Endothelial cell of umbilical vein (primary cell): ENCODE measurements at regions not wholly inside any gene's neighbourhood (a gene's known extent, or its start where the extent isn't known, plus 50 kb on each side); places are given as distances from the start of the nearest gene placed in this dataset.

ENCODE experiments used
- BruUV-seq: library from RNA; stranded (reverse); fragments of 400-500 nt; replicated peaks from 2 replicates; lab custom pipeline; 2021; lab: Mats Ljungman, UMichigan
- CTCF ChIA-PET: fragments of 300-600, 350-600 bp; sonication (Branson Sonifier 250); formaldehyde crosslinking; loops from one replicate; lab custom pipeline; 2021; ENCODE audit warnings: antibody characterized with exemption, inconsistent platforms; lab: Charles Lee
- POLR2A ChIA-PET: fragments of 300-600, 350-600 bp; sonication (Branson Sonifier 250); formaldehyde crosslinking; loops from one replicate; lab custom pipeline; 2021; ENCODE audit warnings: antibody characterized with exemption, inconsistent platforms; lab: Charles Lee
- DNase-seq: peaks from one replicate; pipeline ENCODE4 v3.0.0-alpha.2; 2011; ENCODE audit warnings: low read depth, low spot score
- FAIRE-seq: peaks from 2 replicates; lab custom pipeline; 2011; peaks lifted over from hg19 to GRCh38; lab: Jason Lieb, UNC
- H2AFZ ChIP-seq: 2 replicates; pipeline ENCODE4 v1.6.0; 2012; ENCODE audit warnings: low read depth, low read length, control low read depth, inconsistent platforms
- H3K27ac ChIP-seq: 2 replicates; pipeline ENCODE4 v1.5.1; 2011; ENCODE audit warnings: low read depth, mild to moderate bottlenecking, control low read depth, low read length, moderate library complexity; ENCODE audit not compliant: insufficient read depth
- H3K27me3 ChIP-seq, 2 experiments: 2 replicates each; pipeline versions ENCODE4 v1.6.0 to v1.6.1; 2011; ENCODE audit warnings: low read length in 2 of 2, mixed read lengths in 1 of 2; ENCODE audit not compliant: control insufficient read depth in 2 of 2, insufficient read depth in 2 of 2
- H3K36me3 ChIP-seq, 2 experiments: 2 replicates in 1 of 2; 3 replicates in 1 of 2; pipeline ENCODE4 v1.5.1; 2011; ENCODE audit warnings: low read length in 2 of 2, mild to moderate bottlenecking in 1 of 2, moderate library complexity in 1 of 2; ENCODE audit not compliant: control insufficient read depth in 2 of 2, insufficient read depth in 2 of 2; ENCODE audit errors: extremely low read depth in 1 of 2
- H3K4me1 ChIP-seq: 3 replicates; pipeline ENCODE4 v1.5.1; 2011; ENCODE audit warnings: mild to moderate bottlenecking, low read length; ENCODE audit not compliant: control insufficient read depth, insufficient read depth; ENCODE audit errors: extremely low read depth
- H3K4me2 ChIP-seq: 2 replicates; pipeline ENCODE4 v1.6.1; 2011; ENCODE audit warnings: low read length, control low read depth, mixed read lengths; ENCODE audit not compliant: insufficient read depth
- H3K4me3 ChIP-seq, 3 experiments: fragments of 200-600 bp in 1 of 3; sonication (generic), shearing (Covaris generic) in 1 of 3; replicated peaks in 1 of 3; 2 replicates each; pipeline ENCODE4 v1.5.1; 2011 to 2016; ENCODE audit warnings: control low read depth in 3 of 3, low read length in 3 of 3, mild to moderate bottlenecking in 2 of 3, inconsistent platforms in 1 of 3, low read depth in 1 of 3, moderate library complexity in 1 of 3; ENCODE audit not compliant: insufficient read depth in 1 of 3
- H3K79me2 ChIP-seq: 2 replicates; pipeline ENCODE4 v1.6.0; 2012; ENCODE audit warnings: low read length, inconsistent platforms; ENCODE audit not compliant: control insufficient read depth, insufficient read depth
- H3K9ac ChIP-seq: replicated peaks from 2 replicates; pipeline ENCODE3; 2011; ENCODE audit warnings: low read length, control low read depth; ENCODE audit not compliant: insufficient read depth; ENCODE audit errors: extremely low read depth
- H3K9me1 ChIP-seq: replicated peaks from 3 replicates; pipeline ENCODE4 v1.6.0; 2011; ENCODE audit warnings: mild to moderate bottlenecking, low read length; ENCODE audit not compliant: control insufficient read depth, insufficient read depth; ENCODE audit errors: extremely low read depth
- H3K9me3 ChIP-seq: replicated peaks from 2 replicates; pipeline ENCODE4 v1.5.1; 2012; ENCODE audit warnings: low read length, inconsistent platforms; ENCODE audit not compliant: control insufficient read depth, insufficient read depth
- H4K20me1 ChIP-seq: replicated peaks from 2 replicates; pipeline ENCODE3; 2011; ENCODE audit warnings: mild to moderate bottlenecking, low read length; ENCODE audit not compliant: control insufficient read depth, insufficient read depth; ENCODE audit errors: extremely low read depth
- EZH2 ChIP-seq: IDR thresholded peaks from 2 replicates; pipeline ENCODE4 v1.6.1; 2012; ENCODE audit warnings: borderline replicate concordance, low read depth, mild to moderate bottlenecking, moderate library complexity, low read length, inconsistent platforms; ENCODE audit not compliant: severe bottlenecking
- FOS ChIP-seq: IDR thresholded peaks from 2 replicates; pipeline ENCODE4 v1.6.1; 2011; ENCODE audit warnings: mild to moderate bottlenecking, low read length, moderate library complexity, borderline replicate concordance; ENCODE audit not compliant: insufficient read depth
- JUN ChIP-seq: IDR thresholded peaks from 2 replicates; pipeline ENCODE4 v1.6.1; 2011; ENCODE audit warnings: borderline replicate concordance, low read depth; ENCODE audit not compliant: insufficient read length, insufficient read depth
- MYC ChIP-seq: IDR thresholded peaks from one replicate; pipeline ENCODE4 v1.6.1; 2011; ENCODE audit warnings: mild to moderate bottlenecking, low read depth, low read length
- POLR2AphosphoS5 ChIP-seq: IDR thresholded peaks from 2 replicates; pipeline ENCODE4 v1.6.1; 2012; ENCODE audit warnings: low read depth, mild to moderate bottlenecking, control low read depth, low read length, moderate library complexity; ENCODE audit not compliant: insufficient read depth
- dilution Hi-C: fragments of 300-500 bp; cut with MboI; formaldehyde crosslinking; loops from one replicate; pipeline ENCODE4 v1.15.0; 2019; ENCODE audit warnings: low sequenced_read_pairs; ENCODE audit not compliant: extremely low pct_ligation_motif_present
- intact Hi-C: fragments of 100-400 bp; cut with micrococcal nuclease; formaldehyde crosslinking; loops from one replicate; pipeline ENCODE4 v1.10.0; 2022
- TF ChIP-seq, protein P1 (sequence below): IDR thresholded peaks from 2 replicates; pipeline ENCODE4 v1.6.1; 2011; ENCODE audit not compliant: insufficient read depth, insufficient read length
- TF ChIP-seq, protein P2 (sequence below), 2 donors: IDR thresholded peaks; 1 replicate in 1 of 2; 2 replicates in 1 of 2; pipeline ENCODE4 v1.5.1; 2011; ENCODE audit warnings: low read length in 2 of 2, mild to moderate bottlenecking in 2 of 2, moderate library complexity in 2 of 2, control low read depth in 1 of 2, inconsistent platforms in 1 of 2, low read depth in 1 of 2; ENCODE audit not compliant: insufficient read depth in 1 of 2; ENCODE audit errors: extremely low read depth in 1 of 2

DNA sequence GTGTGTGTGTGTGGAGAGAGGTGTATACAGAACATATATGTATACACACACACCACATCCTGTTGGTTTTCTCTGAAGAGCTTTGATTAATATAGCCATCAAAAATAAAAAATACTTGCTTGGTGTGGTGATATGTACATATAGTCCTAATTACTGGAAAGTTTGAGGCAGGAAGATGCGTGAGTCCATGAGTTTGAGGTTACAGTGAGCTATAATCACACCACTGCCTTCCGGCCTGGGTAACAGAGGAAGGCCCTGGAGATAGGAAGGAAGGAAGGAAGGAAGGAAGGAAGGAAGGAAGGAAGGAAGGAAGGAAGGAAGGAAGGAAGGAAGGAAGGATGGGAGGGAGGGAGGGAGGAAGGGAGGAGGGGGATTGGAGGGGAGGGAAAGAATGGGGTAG is 360.4 kb upstream of the CPEB2 start:
- CTCF ChIA-PET = no interaction called here
- H3K4me3 ChIP-seq = no peak overlapping the region
- no peaks in the 10 kb centered on the region for H3K36me3 ChIP-seq
- H3K27me3 ChIP-seq = no peaks in the 10 kb centered on the region
- TF ChIP-seq, protein P1, sequence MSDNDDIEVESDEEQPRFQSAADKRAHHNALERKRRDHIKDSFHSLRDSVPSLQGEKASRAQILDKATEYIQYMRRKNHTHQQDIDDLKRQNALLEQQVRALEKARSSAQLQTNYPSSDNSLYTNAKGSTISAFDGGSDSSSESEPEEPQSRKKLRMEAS = no peak
- dilution Hi-C loops (no loop called here), intact Hi-C loops (no loop called here)
- H3K9me3 ChIP-seq = peaks cover 4% of the 10 kb centered on the region
- no peak for DNase-seq
- H3K27ac ChIP-seq = no peak overlapping the region
- POLR2A ChIA-PET = no interaction called here
- no TSS peak for BruUV-seq
- no peak for FAIRE-seq
- no peak overlapping the region for H2AFZ ChIP-seq
- H3K9me1 ChIP-seq = no peaks in the 10 kb centered on the region
- H3K4me1 ChIP-seq = no peaks in the 10 kb centered on the region
- H3K4me2 ChIP-seq = no peak overlapping the region
- H3K9ac ChIP-seq = no peak overlapping the region
- H4K20me1 ChIP-seq = no peaks in the 10 kb centered on the region
- H3K79me2 ChIP-seq = no peaks in the 10 kb centered on the region

DNA sequence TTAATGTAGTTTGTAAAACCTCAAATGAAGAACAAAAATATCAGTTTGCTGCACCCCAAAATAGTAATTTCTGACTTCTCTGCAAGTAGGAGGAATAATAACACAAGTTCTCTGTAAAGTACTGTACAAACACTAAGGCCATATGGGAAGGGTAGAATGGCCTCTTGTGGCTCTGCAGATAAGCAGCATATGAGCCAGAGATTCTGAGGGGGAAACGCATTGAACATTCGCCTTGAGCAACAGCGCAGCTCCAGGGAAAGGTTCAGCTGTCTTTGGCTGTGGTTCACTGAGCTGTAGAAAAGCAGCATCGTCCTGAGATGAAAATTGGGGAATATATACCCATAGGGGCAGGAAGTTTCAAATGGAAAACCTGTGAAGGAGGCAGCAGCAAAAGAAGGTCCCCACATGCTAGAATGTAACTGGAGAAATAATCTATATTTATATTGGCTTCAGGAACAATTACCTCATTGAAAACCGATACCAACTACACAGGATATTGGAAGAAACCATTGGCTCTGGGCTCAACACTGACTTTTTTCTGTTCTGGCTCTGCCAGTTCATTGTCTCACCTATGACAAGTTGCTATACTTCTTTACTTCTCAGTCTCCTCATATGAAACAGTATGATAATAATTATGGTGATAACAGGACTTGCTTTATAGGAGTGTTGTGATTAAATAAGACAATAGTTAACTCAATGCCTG is 357.6 kb upstream of the CPEB2 start:
- Histone ChIP-seq H3K9ac (no peak overlapping the region), H3K9me1 (no peaks in the 10 kb centered on the region), H3K4me3 (no peak overlapping the region), H3K9me3 (peaks cover 4% of the 10 kb centered on the region), H3K27me3 (no peaks in the 10 kb centered on the region), H4K20me1 (no peaks in the 10 kb centered on the region), H3K36me3 (no peaks in the 10 kb centered on the region), H3K4me1 (no peaks in the 10 kb centered on the region), H2AFZ (no peak overlapping the region), H3K79me2 (no peaks in the 10 kb centered on the region), H3K27ac (no peak overlapping the region), H3K4me2 (no peak overlapping the region)
- DNase-seq = no peak
- TF ChIP-seq MYC (no peak), FOS (no peak), JUN (no peak), EZH2 (no peak), POLR2AphosphoS5 (no peak)
- TF ChIP-seq, protein P2, sequence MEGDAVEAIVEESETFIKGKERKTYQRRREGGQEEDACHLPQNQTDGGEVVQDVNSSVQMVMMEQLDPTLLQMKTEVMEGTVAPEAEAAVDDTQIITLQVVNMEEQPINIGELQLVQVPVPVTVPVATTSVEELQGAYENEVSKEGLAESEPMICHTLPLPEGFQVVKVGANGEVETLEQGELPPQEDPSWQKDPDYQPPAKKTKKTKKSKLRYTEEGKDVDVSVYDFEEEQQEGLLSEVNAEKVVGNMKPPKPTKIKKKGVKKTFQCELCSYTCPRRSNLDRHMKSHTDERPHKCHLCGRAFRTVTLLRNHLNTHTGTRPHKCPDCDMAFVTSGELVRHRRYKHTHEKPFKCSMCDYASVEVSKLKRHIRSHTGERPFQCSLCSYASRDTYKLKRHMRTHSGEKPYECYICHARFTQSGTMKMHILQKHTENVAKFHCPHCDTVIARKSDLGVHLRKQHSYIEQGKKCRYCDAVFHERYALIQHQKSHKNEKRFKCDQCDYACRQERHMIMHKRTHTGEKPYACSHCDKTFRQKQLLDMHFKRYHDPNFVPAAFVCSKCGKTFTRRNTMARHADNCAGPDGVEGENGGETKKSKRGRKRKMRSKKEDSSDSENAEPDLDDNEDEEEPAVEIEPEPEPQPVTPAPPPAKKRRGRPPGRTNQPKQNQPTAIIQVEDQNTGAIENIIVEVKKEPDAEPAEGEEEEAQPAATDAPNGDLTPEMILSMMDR (IDR thresholded peaks at IDR 0.05; ENCODE audit: extremely low read depth in 1 of 2, insufficient read depth in 1 of 2, low read depth in 1 of 2, low read length in 2 of 2) = no peak
- intact Hi-C loops = no loop called here
- dilution Hi-C loops = no loop called here
- ChIA-PET CTCF (no interaction called here), POLR2A (no interaction called here)
- no peak for FAIRE-seq
- no TSS peak for BruUV-seq
